NB4 (cell line): ENCODE measurements at regions not wholly inside any gene's neighbourhood (a gene's known extent, or its start where the extent isn't known, plus 50 kb on each side); places are given as distances from the start of the nearest gene placed in this dataset.
"Not testable (repeated sequence)": the region's sequence is repeated elsewhere in the genome, so short reads cannot be mapped to it uniquely, and the experiment has no call there.

Experiments
- DNase-seq: peaks from one replicate; pipeline ENCODE4 v3.0.0; 2010; ENCODE audit warnings: low read depth
- H3K4me3 ChIP-seq: one replicate; pipeline ENCODE4 v1.5.1; 2011; ENCODE audit warnings: mild to moderate bottlenecking, low read depth, low read length, moderate library complexity
- POLR2A ChIP-seq: IDR thresholded peaks from 2 replicates; pipeline ENCODE4 v1.6.1; 2011; ENCODE audit warnings: mild to moderate bottlenecking; ENCODE audit not compliant: insufficient read length; ENCODE audit errors: extremely low read depth

DNA sequence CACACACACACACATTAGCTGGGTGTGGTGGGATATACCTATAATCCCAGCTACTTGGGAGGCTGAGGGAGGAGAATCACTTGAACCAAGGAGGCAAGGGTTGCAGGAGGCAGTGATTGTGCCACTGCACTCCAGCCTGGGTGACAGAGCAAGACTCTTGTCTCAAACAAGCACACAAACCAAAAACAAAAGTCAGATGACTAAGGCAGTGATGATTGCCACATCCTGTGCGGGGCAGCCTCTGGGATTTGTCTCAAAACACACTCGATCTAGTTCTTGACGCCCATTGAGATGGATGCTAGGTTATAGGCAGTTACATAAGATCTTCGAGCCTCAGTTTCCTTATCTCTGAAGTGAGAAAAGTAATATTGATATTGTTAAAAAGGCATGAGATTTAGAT is 57.8 kb upstream of the NBPF8 start:
- peak; percentile 63 for DNase-seq
- not testable (repeated sequence) for H3K4me3 ChIP-seq

DNA sequence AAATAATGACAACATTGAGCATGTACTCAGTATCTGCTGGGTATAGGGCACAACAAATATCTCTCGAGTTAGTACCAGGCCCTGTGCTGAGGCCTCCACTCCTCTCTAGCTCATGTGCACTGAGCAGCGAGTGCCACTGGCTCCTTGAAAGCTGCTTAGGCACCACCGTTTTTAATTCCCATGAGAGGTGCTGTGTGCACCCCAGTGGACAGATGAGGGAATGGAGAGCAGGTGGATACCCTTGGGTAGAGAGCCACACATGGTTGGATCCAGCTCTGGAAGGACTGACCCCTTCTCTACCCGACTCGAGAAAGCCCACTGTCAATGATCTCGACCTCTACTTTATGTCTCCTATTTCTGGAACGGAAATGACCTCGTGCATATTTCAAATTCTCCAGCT is 58.7 kb upstream of the NBPF8 start:
- peak; percentile 20 for DNase-seq
- not testable (repeated sequence) for H3K4me3 ChIP-seq

DNA sequence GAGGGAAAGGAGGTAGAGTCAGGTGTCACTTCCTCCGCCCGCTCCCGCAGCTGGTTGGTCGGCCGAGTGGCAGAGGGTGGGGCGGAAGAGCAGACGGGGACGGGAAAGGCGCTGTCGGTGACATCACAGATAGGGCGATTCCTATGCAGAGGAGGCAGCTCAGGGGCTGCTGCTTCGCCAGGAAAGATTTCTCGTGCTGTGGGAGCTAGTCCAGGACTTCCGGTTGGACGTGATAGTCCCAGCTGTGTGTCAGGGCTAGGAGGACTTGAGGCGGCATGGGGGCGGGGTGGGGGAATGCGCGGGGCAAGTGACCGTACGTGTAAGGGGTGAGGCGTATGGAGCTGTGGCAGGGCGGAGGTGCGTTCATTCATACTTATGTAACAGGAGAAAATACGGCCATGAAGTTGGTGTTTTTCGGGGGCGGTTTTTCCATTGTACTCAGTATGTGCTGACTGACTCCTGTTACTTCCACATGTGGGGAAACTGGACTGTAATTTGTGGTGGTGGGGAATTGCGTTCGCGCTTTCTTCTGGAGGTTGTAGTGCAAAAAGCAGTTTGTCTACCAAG is 60.1 kb upstream of the NBPF8 start:
- not testable (repeated sequence) for H3K4me3 ChIP-seq
- peak; percentile 25 for TF ChIP-seq POLR2A
- peak; percentile 66 for DNase-seq

DNA sequence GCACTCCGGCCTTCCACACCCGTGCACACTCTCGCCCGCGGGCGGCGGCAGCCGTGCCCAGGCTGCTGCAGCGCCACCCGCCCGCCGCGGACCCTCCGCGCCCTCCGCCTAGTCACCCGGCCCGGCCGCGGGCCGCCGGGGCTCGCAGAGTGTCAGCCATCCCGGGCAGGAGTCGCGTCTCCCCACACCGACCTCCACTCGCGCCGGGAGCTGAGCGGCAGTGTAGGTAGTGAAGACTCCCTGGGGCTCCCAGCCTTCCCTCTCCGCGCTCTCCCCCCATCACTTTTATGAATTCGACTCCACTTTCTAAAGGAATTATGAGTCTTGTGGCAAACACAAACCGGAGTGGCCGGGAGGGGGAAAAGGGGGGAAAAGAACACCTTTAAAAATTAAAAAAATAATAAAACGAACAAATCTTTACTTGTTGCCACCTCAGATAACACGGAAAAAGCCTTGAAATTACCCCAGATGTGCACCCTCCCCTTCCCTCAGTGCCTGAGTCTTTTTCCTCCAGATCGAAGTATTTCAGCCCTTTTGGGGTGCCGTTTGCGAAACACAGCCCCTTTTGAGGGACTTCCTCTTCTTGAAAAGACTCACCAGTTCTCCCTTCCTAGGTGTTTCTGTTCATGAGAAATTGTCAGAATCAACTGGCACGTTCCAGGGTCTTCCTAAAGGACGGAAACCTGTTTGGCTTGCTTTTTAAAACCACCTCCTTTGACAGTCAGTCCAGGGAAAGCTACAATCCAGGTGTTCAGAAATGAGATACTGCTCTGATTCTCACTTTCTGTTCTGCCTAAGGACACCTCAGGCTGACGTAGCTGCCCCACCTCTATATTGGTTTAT is 72.4 kb upstream of the NBPF8 start:
- peak; percentile 4 for DNase-seq
- peak overlapping the region; percentile 51 for H3K4me3 ChIP-seq

DNA sequence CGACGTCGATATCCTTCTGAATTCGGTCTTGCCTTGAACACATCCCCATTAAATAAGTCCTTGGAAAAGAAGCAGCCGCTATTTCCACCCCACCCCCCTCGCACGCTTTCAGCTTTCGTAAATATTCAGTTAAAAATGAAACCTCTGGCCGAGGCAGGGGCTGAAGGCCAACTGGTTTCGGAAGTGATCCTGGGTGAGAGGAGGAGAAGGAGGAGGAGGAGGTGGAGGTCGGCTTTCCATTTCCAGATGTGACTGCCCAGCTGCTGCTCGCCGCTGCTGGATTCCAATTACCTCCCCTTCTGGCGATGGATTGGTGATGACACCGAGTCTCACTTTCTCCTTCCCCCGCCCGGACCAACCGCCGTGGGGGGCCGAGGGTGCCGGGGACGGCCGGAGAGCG is 73.1 kb upstream of the NBPF8 start:
- H3K4me3 ChIP-seq: peak overlapping the region; percentile 53

DNA sequence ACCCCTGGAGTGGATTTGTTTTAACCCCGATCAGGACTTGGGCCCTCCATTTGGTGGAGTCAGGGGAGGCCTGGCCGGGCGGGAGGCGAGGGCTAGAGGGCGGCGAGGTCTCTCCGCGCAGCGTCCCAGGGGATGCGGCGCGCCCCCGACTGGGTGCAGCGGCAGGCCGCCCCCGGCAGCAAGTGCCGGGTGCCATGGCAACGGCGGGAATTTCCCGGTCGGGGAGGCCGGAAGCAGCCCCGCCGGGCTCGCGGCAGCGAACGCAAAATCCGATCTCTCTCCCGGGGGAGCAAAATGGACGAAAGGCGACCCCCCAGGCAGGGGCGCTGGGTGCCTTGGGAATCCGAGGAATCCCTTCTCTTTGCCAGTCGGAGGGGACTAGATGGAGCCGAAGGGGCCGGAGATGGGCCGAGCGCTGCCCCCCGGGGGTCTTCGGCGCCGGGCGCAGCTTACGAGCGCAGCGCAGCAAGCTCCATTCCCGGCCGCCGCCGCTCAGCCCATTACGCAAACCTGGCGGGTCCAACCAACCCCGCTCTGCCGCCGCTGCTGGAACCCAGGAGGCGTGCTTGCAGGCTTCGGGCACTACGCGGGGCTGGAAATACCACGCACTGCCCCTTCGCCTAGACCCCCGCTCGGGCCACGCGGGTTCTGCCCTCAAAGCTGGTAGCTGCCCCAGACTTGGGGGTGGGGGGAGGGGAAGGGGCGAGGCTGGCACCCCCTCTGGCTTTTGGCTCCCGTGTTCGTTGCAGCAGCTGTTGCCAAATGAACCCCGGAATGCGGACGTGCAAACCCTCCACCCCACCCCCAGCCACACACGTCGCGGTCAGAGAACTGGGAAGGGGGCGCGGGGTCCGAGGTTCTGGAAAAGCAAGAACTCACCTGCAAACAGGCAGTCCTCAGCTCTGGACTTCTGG is 73.7 kb upstream of the NBPF8 start:
- not testable (repeated sequence) for DNase-seq
- peak overlapping the region; percentile 53 for H3K4me3 ChIP-seq

More for the DNA sequence above, 73.1 kb upstream of the NBPF8 start:
- DNase-seq: peak; percentile 27

DNA sequence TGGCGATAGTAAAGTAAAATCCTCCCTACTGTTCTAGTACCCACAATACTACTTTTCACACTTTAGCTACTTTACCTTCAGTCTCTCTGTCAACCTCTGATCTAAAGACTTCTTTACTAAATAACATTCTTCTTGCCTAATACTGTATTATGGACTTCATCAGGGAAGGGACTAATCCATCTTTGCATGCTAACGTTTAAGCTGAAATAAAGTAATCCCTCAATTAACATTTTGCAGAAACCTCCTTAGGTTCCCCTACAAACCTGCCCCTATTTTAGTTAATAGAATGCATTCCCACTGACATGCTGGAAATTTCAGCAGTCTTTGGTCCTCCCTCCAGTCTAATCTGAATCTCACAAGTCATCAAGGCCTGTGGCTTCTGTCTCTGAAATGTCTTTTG is 99.1 kb upstream of the NBPF8 start:
- not testable (repeated sequence) for DNase-seq, H3K4me3 ChIP-seq

DNA sequence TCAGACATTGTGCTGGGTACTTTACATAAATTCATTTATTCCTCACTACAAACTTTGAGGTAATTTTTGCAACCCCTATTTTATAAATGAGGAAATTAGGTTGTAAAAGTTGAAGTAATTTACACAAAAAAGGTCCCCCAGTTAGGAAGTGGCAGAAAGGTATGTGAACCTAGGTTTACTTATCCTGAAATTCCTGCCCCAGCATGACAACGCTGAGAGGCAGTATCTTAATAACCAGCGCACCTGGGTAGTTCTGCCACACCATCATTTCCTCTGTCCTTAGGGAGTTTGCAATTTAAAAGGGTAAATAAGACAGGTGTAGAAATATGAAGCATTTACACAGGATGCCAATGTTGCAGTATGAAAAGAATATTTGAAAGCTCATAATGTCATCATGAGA is 102.9 kb upstream of the NBPF8 start:
- not testable (repeated sequence) for H3K4me3 ChIP-seq, DNase-seq

DNA sequence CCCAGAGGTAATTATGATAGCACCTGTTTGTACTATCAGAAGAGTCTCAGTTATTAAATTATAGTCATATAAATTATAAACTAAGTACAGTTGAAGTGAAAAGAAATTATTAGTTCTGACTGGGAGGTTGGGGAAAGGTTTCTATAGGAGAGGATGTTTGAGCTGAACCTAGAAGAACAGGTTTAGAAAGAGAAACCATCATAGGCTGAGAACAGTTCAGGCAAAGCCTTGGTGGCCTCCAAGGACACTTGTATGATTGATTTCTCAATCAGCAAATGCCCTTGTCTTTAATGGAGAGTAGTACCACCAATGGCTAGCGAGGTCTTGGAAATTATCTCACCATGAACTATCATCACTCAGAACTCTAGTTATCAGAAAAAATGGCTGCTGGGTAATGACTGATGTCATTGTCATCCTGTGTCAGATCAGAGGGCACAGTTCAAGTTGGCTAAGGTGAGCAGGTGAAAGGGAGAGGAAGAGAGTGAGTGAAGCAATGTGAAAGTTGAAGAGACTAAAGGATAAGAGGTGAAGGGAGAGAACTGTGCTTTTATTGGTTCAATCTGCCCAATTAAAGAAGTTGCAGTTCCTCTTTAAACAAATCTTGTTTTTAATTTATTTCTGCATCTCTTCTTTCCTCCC is 105.8 kb upstream of the NBPF8 start:
- H3K4me3 ChIP-seq, DNase-seq: not testable (repeated sequence)

DNA sequence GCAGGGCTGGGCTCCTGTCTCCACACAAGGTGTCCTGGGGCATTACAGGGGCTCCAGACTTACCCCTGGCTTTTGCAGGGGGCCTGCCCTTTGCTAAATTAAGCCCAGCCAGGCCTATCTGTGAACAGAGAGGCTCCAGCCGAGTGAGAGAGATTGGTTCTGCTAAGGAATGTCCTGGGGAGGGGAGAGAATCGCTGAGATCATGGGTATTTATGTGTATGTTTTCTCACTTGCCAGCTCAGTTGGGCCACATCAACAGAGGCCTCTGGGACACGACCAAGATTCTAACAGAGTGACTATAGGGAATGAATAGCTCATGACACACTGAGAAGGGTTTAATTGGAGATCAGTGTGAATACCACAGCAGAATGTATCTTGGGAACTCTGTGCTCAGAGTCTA is 109.8 kb upstream of the NBPF8 start:
- DNase-seq, H3K4me3 ChIP-seq: not testable (repeated sequence)

DNA sequence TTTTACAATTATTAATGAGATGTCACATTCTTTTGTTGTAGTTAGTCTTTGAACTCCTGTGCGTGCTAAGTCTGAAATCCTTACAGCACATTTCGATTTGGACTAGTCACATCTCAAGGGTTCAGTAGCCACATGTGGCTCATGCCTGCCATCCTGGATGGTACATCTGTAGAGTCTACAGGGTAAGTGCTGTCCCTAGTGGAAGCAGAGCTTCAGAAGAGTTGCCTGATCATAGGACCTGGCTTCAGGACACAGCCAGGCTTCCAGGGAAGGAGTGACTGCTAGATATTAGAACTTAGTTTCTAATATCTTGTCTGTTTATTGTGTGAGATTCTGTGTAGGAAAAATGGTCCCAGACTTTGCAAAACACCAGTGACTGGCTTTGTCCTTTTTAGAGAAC is 110.5 kb upstream of the NBPF8 start:
- H3K4me3 ChIP-seq, DNase-seq: not testable (repeated sequence)

DNA sequence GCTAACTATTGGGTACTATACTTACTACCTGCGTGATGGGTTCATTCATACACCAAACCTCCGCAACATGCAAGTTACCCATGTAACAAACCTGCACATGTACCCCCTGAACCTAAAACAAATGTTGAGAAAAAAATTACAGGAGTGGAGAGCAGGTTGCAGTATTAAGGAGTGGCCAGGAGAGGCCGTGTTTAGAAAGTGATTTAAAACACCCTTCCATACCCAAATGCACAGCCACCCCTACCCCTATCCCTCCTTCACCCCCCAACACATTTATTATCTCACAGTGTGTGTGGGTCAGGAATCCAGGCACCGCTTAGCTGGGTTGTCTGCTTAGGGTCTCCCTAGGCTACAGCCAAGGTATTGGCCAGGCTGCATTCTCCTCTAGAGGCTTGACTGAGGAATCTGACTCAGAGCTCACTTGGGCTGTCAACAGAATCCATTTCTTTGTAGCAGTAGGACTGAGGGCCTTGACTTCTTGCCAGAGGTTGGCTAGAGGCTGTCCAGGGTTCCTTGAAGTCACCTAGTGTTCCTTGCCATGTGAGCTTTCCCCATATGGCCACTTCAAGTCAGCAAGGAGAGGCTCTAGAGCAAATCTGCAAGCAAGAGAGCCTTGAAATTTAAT is 115.3 kb upstream of the NBPF8 start:
- DNase-seq, H3K4me3 ChIP-seq: not testable (repeated sequence)

DNA sequence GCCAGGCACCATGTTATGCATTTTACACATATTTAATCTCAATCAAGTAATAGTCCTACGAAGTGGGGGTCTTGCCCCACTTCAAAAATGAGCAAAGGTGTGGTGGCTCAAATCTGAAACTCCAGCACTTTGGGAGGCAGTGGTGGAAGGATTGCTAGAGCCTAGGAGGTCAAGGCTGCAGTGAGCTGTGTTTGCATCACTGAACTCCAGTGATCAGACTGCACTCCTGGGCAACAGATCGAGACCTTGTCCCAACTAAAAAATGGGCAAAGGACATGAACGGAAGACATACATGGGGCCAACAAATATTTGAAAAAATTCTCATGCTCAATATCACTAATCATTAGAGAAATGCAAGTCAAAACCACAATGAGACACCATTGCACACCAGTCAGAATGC is 116.3 kb upstream of the NBPF8 start:
- DNase-seq, H3K4me3 ChIP-seq: not testable (repeated sequence)

DNA sequence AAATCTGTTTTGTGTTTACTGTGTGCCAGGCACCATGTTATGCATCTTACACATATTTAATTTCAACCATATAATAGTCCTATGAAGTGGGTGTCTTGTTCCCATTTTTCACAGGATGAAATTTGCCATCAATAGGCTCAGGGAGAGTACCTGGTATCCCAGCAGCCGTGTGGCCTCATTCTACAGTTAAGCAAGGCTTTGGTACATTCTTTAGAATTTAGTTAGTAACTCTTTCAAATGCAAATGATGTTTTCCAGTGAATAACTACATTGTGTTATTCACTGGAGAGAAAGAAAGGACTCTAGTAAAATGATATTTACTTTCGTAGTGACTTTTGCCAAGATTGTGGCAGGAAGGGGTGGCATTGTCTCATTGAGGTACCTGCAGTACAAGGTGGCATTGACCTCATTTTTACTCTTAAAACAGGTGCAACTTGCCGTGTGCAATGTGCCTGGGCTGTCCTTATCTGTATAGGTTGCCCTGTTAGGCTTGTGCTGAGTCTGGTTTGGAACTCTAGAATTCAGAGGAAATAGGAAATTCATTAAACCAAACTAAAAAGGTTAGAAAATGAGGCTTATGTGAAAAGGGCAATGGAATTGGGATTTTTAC is 117.4 kb upstream of the NBPF8 start:
- DNase-seq, H3K4me3 ChIP-seq: not testable (repeated sequence)

DNA sequence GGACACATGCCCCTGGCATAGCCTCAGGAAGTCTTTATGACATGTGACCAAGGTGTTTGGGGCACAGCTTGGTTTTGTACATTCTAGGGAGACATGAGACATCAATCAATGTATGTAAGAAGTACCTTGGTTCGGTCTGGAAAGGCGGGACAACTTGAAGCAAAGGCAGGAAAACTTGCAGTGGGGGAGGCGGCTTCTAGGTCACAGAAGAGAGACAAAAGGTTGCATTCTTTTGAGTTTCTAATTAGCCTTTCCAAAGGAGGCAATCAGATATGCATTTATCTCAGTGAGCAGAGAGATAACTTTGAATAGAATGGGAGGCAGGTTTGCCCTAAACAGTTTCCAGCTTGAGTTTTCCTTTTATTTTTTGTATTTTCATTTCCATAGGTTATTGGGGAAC is 113.8 kb upstream of the SEC22B start:
- DNase-seq, H3K4me3 ChIP-seq: not testable (repeated sequence)

DNA sequence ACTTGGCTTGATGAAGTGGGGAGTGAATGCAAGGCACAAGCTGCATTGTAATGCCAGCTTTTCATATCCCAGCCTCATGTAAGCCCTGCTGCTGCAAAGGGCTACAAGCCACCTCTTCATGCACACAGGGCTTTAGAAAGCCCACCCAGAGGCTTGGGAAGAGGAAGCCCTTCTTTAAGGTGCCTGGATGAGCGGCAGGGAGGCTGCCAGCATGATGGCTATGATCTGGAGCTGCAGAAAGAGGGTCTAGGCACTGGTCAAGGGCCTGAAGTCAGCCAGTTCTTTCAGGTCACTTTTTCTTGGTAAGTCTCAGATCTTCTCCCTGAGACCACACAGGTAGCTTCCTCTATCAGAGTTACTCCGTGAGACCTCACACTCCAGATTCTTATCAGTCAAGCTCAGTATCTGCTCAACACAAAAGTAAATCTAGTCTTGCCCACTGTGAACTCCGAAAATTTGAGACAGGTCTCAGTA is 113.3 kb upstream of the SEC22B start:
- not testable (repeated sequence) for H3K4me3 ChIP-seq, DNase-seq

DNA sequence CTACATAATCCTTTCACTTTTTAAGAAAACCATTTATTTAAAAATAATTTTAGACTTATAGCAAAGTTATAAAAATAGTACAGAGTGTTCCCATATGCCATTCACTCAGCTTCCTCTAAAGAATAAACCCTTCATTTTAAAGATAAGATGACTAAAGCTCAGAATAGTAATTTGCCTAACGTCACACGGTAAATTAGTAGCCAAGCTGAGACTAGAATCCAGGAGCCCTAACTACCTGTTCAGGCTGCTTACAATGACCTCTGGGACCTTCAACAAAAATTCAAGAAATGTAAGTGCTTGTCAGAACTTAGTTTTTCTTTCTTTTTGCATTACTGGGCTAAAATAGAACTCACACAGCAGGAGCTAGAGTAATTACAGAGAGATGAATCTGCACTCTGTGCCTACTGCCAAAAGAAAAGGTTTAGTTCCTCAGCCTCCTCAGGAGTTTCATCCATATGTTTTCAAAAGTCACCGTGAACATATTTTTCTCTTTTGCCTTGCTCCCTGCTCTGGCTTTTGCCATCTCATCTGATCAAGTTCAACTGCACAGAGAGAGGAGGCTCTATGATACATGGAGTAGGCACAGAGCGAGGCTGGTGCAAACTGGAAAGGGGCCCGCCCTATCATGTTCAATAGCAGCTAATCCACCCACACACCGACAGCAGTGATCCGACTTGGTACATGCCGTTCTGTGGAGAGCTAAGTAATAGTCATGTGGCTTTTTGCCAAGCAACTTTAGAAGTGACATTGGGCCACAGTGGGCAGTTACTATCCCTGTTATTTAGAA is 112.7 kb upstream of the SEC22B start:
- not testable (repeated sequence) for H3K4me3 ChIP-seq, DNase-seq
